ENCODE measurements at regions not wholly inside any gene's neighbourhood (a gene's known extent, or its start where the extent isn't known, plus 50 kb on each side); places are given as distances from the start of the nearest gene placed in this dataset.

DNA sequence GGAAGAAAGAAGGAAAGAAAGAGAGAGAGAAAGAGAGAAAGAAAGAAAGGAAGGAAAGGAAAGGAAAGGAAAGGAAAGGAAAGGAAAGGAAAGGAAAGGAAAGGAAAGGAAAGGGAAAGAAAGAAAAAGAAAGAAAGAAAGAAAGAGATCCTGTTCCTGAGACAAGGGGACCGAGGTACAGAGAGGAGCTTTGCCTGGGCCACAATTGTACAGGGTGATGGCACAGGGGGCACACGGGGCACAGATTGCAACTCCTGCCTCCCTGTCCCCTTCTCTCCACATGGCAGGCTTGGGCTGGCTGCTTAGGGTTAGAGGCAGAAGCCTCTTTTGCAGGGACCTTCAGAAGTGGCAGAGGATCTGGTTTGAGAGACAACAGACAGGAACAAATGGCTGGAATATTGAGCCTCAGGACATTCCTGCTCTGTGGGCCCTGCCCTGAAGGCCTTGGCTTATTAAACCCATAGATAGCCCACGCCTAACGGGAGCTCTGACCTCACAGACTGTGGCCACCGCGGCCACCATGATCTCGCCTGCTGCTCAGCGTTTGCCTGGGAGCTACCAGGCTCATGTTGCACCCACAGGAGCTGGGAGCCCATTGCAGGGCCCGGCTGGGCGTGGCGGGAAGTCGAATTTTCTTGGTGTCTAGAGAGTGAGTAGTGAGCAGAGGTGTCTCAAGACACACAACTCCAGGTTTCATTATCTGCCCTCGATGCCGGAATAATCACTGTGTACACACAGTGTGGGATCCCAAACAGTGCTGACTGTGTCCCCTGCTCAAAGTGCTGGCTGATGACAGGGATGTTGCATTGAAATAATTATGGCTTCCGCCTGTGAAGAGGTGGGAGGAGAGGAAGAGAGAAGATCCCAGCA is 147.9 kb upstream of the NCOR2 start:
- TF ChIP-seq, protein P1, sequence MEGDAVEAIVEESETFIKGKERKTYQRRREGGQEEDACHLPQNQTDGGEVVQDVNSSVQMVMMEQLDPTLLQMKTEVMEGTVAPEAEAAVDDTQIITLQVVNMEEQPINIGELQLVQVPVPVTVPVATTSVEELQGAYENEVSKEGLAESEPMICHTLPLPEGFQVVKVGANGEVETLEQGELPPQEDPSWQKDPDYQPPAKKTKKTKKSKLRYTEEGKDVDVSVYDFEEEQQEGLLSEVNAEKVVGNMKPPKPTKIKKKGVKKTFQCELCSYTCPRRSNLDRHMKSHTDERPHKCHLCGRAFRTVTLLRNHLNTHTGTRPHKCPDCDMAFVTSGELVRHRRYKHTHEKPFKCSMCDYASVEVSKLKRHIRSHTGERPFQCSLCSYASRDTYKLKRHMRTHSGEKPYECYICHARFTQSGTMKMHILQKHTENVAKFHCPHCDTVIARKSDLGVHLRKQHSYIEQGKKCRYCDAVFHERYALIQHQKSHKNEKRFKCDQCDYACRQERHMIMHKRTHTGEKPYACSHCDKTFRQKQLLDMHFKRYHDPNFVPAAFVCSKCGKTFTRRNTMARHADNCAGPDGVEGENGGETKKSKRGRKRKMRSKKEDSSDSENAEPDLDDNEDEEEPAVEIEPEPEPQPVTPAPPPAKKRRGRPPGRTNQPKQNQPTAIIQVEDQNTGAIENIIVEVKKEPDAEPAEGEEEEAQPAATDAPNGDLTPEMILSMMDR (IDR thresholded peaks at IDR 0.05): no peak
- TF ChIP-seq POLR2A (IDR thresholded peaks at IDR 0.05): no peak
